ENCODE measurements at regions not wholly inside any gene's neighbourhood (a gene's known extent, or its start where the extent isn't known, plus 50 kb on each side); places are given as distances from the start of the nearest gene placed in this dataset.
"Not testable (repeated sequence)": the region's sequence is repeated elsewhere in the genome, so short reads cannot be mapped to it uniquely, and the experiment has no call there.

DNA sequence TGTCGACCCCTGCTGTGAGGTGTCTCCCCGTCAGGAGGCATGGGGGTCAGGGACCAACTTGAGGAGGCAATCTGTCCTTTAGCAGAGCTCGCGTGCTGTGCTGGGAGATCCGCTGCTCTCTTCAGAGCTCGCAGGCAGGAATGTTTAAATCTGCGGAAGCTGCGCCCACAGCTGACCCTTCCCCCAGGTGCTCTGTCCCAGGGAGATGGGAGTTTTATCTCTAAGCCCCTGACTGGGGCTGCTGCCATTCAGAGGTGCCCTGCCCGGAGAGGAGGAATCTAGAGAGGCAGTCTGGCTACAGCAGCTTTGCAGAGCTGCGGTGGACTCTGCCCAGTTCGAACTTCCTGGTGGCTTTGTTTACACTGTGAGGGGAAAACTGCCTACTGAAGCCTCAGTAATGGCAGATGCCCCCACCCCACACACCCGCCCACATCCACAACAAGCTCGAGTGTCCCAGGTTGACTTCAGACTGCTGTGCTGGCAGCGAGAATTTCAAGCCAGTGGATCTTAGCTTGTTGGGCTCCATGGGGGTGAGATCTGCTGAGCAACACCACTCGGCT is 133.1 kb downstream of the CENPC start:
- not testable (repeated sequence) for DNase-seq (ENCODE audit: low read depth, low spot score)

GRCh38 chr4:67403342-67403741 is 142.0 kb downstream of the CENPC start:
- no peak for DNase-seq (ENCODE audit: low read depth, low spot score)

DNA sequence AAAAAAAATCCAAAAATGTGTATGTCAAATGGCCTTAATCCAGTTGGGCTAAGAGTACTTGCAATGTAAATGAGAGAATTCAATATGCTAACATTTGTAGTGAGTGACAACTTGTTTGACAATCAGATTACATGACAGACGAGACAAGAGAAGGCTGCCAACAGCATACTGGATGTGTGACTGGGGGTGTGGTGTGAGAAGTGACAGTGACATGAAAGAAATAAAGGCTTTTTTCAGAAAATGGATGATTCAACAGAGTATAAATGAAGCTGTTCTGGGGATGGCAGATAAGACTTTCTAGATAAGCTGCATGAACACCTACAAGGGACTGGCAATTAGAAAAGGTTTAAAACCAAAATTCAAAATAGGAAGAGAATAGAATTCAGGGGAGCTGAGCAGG is 143.4 kb downstream of the CENPC start:
- DNase-seq (ENCODE audit: low read depth, low spot score): no peak

DNA sequence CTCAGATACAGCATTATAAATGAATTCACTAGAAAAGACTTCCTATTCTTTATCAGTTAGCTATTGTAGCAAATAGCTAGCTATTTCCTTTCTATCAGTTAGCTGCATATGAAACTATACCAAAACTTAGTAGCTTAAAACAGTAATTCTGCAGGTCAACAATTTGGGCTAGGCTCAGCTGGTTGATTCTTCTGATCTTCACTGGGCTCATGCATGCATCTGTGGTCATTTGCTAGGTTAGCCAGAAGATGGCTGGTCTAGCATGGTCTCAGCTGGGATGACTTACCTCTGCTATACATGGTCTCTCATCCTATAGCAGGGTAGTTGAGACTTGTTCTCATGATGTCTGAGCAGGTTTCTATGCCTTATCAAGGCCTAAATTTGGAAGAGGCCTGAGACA is 147.4 kb downstream of the CENPC start:
- no peak for DNase-seq (ENCODE audit: low read depth, low spot score)

- DNase-seq (ENCODE audit: low read depth, low spot score): no peak
Measured at GRCh38 chr4:67397031-67397430, 148.3 kb downstream of the CENPC start.

DNA sequence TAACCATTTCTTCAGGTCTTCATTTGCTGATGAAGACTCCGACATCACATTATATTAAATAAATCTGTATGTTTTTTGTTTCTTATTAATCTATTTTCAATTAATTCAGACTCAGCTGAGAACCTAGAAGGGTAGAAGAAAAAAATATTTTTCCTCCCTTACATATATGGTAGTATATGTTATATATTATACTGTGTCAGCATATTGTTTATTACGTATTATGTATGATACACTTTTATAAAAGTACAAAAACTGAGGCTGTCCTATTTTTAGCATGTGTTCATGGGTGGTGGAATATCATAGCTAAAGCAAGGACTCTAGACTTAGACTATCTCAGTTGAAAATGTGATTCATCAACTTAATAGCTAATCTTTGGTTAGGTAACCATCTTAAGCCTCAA is 149.3 kb downstream of the CENPC start:
- no peak for DNase-seq (ENCODE audit: low read depth, low spot score)

GRCh38 chr4:67394879-67395278 is 150.4 kb downstream of the CENPC start:
- no peak for DNase-seq (ENCODE audit: low read depth, low spot score)

DNA sequence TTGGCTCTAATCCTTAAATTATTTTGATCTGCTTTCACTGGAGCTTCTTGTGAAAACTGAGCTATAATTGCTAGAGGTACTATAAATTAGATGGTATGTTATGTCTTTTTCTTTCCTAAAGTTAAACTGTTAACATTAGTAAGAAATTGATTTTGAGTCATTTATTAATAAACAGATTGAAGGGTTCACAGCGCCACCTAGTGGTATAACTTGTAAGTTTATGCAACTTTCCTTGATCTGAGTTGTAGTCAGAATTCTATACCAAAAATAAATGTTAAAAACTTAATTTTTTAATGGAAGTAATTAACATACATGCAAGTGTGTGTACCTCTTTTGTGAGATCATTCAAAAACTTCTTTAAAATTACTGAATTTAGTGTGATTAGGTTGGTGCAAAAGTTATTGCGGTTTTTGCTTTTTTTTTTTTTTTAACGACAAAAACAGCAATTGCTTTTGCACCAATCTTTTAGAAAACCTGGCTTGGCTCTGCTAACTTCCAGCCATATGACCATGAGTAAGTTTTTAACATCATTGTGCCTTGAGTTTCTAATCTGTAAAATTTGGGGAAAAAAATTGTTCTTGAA is 151.5 kb downstream of the CENPC start:
- DNase-seq (ENCODE audit: low read depth, low spot score): no peak

DNA sequence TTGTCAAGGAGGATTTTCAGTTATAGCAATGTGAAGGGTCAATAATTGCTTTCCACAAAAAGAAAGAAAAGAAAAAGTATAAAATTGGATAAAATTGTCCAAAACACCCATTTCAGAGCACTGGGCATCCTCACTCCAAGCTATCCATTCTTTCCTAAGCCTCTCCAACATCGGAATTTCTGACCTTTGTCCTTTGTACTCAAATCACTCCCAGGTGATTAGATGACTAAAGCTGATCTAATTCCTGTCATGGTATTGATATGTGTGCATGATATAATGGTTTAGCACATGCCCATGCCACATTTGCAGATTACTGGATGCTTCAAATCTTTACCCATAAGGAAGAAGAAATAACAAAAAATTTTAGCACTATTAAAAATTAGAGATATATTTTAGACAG is 152.3 kb downstream of the CENPC start:
- no peak for DNase-seq (ENCODE audit: low read depth, low spot score)

GRCh38 chr4:67381406-67381804 is 163.9 kb downstream of the CENPC start:
- DNase-seq (ENCODE audit: low read depth, low spot score): not testable (repeated sequence)

GRCh38 chr4:67380702-67381405 is 164.4 kb downstream of the CENPC start:
- DNase-seq (ENCODE audit: low read depth, low spot score): not testable (repeated sequence)

DNA sequence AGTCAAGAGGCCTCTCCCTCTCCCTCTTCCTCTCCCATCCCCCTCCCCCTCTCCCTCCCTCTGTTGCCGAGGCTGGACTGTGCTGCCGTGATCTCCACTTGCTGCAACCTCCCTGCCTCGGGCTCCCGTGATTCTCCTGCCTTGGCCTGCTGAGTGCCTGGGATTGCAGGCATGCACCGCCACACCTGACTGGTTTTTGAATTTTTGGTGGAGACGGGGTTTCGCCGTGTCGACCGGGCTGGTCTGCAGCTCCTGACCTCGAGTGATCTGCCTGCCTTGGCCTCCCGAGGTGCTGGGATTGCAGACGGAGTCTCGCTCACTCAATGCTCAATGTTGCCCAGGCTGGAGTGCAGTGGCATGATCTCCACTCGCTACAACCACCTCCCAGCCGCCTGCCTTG is 165.1 kb downstream of the CENPC start:
- no peak for DNase-seq (ENCODE audit: low read depth, low spot score)

GRCh38 chr4:67375291-67375690 is 170.0 kb downstream of the CENPC start:
- DNase-seq (ENCODE audit: low read depth, low spot score): no peak

DNA sequence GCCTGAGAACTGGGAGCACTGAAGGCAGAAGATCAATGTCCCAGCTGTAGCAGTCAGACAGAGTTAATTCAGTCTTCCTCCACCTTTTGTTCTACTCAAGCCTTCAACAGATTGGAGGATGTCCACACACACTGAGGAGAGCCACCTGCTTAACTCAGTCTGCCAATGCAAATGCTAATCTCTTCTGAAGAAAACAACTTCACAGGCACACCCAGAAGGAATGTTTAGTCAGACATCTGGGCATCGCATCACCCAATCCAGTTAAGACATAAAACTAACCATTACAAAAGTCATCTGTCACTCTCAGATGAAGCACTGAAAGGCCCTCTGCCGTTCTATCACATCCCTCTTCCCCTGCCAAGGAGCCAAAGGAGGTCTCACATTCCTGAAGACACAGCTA is 173.7 kb downstream of the CENPC start:
- DNase-seq (ENCODE audit: low read depth, low spot score): peak; percentile 4

DNA sequence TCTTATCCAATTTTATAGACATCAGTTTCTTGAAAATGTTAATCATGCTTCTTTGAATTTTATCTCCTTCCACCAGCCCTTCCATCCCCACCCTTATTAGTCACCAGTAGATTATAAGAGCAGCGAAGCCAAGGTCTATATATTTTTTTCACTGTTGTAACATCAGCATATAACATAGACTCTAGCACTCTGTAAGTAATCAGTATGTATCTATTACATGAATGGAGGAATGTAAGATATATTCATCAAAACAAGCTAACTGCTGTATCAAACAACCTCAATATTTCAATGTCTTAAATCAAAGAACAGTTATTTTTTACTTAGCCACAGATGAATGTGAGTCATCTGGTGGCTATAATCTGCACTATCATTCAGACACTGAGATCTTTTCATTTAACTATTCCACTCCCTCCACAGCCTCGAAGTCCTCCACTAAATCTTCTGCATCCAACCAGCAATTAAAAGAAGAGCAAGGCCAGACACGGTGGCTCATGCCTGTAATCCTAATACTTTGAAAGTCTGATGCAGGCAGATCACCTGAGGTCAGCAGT is 178.9 kb downstream of the CENPC start:
- DNase-seq (ENCODE audit: low read depth, low spot score): no peak

GRCh38 chr4:67365661-67366245 is 179.6 kb downstream of the CENPC start:
- no peak for DNase-seq (ENCODE audit: low read depth, low spot score)

DNA sequence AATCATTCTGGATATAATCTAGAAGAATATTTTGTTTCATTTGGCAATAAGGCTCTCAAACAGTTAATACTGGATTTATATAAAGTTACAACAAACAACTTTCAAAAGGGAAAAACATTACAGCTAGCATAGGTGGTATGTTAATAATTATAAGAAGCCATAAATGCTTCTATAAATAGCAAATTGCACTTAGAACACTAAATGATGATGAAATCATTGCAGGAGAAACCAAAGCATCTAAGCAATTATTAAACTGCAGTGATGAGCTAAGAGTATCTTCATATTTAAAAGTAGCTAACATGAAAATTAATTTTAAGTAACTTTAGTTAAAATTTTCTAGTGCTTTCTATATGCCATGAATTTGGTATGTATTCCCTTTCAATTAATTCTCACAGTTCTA is 189.5 kb downstream of the CENPC start:
- no peak for DNase-seq (ENCODE audit: low read depth, low spot score)

DNA sequence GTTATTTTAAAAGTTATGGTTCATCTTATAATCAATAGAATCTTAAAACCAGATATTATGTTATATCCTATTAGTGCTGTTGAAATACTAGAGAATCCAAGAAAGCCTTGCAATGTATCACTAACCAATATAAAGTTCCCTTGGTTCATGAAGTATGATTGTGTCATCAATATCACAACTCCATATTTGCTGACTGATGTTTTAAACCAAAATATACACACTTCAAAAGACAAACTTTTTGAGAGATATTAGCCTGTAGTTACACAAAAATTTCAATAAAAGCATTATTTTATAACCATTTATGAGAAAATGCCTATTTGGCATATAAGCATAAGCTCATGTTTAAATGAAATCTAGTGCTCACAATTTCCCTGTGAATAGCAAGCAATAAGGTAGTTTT is 198.6 kb downstream of the CENPC start:
- DNase-seq (ENCODE audit: low read depth, low spot score): no peak

DNA sequence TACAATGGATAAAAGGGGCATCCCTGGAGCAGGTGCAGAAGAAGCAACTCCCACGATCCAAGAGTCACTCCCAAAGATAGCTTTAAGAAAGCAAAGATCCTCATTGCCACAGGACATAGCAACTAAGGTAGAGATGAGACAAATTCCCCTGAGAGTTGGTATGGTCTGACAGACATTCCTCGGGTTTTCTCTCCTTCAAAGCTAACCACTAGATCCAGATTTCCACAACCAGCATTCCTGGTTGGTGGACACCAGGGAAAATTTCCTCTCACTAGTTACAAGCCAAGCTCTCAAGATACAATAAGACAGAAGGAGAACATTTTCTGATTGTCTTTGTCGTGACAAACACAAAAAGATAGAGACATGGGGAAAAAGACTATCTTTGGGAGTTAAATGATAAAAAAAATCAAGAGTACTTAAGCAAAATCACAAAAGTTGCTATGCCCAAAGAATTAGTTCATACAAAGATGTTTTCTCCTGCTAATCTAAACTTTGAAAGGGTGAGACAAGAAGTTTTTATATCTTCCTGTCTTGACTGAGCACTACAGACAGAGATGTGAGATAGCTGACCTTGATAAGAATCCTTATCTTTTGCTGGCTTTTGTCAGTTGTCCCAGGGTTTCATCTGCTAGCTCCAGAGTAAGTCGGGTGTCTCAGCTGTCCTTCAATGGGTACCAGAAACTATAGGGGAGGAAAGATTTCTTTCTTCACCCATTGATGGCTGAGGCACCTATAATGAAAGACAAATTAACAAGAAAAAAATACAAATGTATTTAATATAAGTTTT is 200.5 kb downstream of the CENPC start:
- DNase-seq (ENCODE audit: low read depth, low spot score): no peak

- DNase-seq (ENCODE audit: low read depth, low spot score): no peak
Measured at GRCh38 chr4:67343199-67343598, 202.1 kb downstream of the CENPC start.

DNA sequence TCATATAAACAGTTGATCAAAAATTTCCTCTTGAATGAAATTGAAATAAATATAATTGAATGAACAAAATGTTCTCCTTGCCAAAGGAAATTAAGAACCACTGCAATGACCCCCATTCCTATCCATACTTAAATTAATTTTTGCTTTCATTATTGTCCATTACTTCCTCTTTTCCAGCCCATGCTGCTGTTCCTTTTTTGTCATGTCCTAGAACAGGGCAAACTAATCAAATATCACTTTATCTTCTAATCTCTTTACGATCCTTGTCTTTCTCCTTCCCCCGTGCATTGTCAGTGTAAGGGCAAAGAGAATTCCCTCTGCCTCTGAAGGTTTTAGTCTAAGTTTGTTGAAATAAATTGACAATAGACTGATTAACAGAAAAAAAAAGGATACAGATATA is 203.0 kb downstream of the CENPC start:
- DNase-seq (ENCODE audit: low read depth, low spot score): no peak

DNA sequence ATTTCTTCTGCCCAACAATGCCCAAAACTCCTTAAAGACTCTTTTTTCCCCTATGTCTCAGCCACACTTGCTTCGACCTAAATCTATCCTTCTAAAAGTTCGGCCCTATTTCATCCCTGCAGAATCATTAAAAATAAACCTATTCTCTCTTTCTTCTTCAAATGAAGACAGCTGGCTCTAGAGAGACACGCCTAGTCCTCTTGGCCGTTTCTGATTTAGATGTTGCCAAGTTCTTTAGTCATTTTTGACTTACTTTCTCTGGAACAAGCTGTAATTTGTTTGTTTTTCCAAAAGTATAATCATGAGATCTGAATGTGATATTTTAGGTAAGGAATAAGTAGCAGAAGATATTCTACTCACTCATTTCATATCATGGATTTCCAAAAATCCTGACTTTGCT is 211.6 kb downstream of the CENPC start:
- no peak for DNase-seq (ENCODE audit: low read depth, low spot score)
